ENCODE measurements at regions not wholly inside any gene's neighbourhood (a gene's known extent, or its start where the extent isn't known, plus 50 kb on each side); places are given as distances from the start of the nearest gene placed in this dataset.
A peak's percentile ranks its signal among the peaks of the same experiment; 100 is the strongest.

DNA sequence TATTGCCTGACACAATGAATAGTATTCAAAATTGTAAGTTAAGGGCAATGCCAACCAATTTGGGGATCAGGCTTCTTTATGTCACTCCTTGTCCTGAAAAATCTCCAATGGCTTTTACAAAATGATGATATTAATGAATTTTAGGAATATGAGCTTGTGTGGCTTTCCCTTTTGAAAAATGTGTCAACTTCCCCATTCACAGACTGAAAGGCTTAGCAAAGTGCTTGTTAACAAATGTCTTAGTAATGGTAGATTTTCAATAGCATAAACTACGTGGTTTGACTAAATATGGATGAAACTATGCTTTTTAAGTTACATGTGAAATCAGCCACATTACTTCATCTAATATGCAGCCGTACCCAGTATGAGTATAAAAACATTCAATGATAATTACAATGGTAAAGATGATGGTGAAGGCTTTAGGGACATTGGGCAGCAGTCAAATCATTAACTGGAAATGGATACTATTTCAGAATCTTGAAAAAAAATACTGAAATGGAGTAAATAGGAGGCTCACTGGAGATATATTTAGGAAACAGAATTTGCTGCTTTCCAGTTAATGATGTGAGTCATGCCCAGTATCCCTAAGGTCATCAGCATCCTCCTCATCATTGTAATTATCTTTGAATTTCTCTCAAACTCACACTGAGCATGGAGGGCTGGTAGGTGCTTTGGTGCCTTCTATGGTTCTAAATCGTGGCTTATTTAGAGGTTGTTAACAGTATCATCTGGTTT lies 113.3 kb upstream of the ZNF608 start:
- TF ChIP-seq, protein P1, sequence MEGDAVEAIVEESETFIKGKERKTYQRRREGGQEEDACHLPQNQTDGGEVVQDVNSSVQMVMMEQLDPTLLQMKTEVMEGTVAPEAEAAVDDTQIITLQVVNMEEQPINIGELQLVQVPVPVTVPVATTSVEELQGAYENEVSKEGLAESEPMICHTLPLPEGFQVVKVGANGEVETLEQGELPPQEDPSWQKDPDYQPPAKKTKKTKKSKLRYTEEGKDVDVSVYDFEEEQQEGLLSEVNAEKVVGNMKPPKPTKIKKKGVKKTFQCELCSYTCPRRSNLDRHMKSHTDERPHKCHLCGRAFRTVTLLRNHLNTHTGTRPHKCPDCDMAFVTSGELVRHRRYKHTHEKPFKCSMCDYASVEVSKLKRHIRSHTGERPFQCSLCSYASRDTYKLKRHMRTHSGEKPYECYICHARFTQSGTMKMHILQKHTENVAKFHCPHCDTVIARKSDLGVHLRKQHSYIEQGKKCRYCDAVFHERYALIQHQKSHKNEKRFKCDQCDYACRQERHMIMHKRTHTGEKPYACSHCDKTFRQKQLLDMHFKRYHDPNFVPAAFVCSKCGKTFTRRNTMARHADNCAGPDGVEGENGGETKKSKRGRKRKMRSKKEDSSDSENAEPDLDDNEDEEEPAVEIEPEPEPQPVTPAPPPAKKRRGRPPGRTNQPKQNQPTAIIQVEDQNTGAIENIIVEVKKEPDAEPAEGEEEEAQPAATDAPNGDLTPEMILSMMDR (IDR thresholded peaks at IDR 0.05; ENCODE audit: low read depth, low read length, missing control alignments) = no peak
- H3K4me3 ChIP-seq (replicated peaks; ENCODE audit: low read depth, low read length) = no peak overlapping the region
- no peak for DNase-seq (ENCODE audit: extremely low read depth, low read depth)

DNA sequence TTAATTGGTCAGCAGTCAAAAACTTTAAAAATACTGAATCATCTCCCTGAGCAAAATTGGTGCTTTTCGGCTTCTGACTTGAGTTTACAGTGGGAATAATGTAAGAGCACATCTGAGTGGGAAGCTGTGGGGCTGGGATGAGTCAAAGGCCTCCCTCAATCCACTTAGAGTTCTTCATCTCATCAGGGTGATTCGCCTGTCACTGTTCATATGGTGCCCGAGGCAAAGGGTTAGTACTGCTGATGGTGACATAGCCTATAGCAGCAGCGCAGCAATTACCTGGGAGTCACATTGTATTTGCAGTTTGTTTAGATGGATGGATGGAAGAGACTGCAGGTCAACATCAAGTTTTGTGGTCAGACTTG lies 113.8 kb upstream of the ZNF608 start:
- H3K4me3 ChIP-seq (replicated peaks; ENCODE audit: low read depth, low read length) = no peak overlapping the region
- DNase-seq (ENCODE audit: extremely low read depth, low read depth) = no peak
- TF ChIP-seq, protein P1 (IDR thresholded peaks at IDR 0.05; ENCODE audit: low read depth, low read length, missing control alignments) = no peak

DNA sequence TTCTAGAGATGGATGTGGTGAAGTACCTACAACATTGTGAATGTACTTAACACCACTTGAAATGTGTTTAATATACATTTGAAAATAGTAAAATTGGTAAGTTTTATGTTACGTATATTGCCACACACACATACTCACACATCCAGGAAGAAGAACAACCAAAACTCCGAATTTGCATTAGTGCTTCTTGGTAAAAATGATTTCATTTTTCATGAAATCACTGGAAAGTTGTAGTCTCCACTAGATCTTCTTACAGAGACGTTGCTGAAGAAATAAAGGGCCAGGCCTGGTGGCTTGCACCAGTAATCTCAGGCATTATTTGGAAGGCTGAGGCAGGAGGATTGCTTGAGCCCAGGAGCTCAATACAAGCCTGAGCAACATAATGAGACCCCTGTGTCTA lies 118.6 kb upstream of the ZNF608 start:
- TF ChIP-seq, protein P1 (IDR thresholded peaks at IDR 0.05; ENCODE audit: low read depth, low read length, missing control alignments) = no peak
- H3K4me3 ChIP-seq (replicated peaks; ENCODE audit: low read depth, low read length) = no peak overlapping the region
- no peak for DNase-seq (ENCODE audit: extremely low read depth, low read depth)

DNA sequence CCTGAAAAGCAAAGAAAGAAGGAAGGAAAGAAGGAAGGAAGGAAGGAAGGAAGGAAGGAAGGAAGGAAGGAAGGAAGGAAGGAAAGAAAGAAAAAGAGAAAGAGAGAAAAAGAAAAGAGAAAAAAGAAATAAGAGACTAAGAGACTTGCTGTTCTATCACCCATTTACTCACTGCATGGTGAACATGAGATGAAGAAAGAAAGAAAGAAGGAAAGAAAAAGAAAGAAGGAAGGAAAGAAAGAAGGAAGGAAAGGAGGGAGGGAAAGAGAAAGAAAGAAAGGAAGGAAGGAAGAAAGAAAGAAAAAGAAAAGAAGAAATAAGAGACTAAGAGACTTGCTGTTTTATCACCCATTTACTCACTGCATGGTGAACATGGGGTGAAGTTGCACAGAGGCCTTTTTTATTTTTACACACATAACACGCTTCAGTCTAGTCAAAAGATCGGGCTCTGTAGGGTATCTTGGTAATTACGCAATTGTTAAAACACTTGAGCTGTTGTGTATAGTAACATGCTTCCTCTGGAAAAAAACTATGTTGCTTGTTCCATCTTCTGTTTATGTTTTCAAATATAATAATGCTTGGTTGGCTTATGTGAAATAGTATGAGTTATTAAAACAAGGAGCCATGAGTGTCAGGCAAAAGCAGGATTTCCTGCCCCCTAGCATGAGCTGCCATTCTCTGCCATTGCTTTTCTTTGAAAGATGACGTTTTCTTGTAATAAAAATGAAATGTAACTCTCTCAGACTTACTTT lies 119.3 kb upstream of the ZNF608 start:
- DNase-seq (ENCODE audit: extremely low read depth, low read depth) = no peak
- TF ChIP-seq, protein P1 (IDR thresholded peaks at IDR 0.05; ENCODE audit: low read depth, low read length, missing control alignments) = no peak
- no peak overlapping the region for H3K4me3 ChIP-seq (replicated peaks; ENCODE audit: low read depth, low read length)

DNA sequence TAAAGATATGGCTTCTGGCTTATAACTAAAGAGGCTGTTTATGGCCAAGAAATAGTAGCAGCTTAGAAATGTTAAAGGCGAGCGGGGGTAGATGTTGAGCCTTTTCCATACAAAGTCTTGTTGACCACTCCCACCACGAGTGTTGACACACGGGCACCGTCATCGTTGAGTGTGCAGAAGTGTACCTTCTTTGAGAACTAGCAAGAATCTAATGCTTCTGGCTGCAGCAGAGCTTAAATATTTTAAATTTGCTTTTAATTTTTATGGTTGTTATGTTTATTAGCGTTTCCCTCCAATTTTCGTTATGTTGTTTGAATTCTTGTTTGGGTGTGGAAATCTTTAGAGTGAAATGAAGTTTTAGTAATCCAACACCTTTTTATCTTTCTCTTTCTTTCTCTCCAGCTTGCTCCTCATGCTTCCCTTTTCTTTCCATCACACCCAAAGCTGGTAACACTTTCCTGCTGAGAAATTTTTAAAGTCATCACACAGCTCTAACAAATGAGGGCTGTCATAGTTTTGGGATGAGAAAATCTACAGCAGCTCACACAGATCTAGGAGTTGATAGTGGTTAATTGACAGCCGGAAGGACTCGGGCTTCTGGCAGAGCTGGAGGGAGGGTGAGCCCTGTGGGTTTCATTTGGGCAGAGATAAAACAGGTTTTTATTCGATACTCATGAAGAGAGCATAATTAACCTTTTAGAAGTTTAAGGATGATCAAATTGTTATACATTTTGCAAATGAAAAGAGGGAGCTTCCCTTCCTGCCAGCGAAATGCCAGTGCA lies 120.1 kb upstream of the ZNF608 start:
- TF ChIP-seq, protein P1 (IDR thresholded peaks at IDR 0.05; ENCODE audit: low read depth, low read length, missing control alignments) = no peak
- no peak for DNase-seq (ENCODE audit: extremely low read depth, low read depth)
- no peak overlapping the region for H3K4me3 ChIP-seq (replicated peaks; ENCODE audit: low read depth, low read length)

DNA sequence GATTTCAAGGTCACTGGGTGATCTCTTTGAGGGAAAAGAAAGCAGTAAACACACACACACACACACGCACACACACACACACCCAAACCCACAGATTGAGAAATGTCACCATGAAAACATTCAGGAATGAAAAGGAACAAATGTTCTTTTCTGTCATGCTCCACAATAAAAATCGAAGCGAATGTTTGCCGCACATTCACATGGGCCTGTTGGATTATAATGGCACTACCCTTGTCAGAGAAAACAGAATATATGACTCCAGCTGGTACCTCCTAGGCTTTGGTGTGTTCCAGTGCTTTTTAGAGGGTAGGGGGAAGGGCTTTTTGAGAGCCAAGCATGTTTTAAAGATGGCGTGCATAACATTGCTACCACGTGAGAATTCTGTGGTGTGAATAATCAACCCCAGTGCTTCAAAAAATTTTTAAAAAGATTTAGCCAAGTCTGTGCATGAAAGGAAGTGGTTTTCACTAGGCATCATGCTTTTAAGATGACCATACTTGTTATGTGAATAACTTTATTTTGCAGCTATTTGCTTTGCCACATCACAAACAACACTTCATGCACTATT lies 120.8 kb upstream of the ZNF608 start:
- TF ChIP-seq, protein P1 (IDR thresholded peaks at IDR 0.05; ENCODE audit: low read depth, low read length, missing control alignments) = no peak
- DNase-seq (ENCODE audit: extremely low read depth, low read depth) = peak; percentile 45
- H3K4me3 ChIP-seq (replicated peaks; ENCODE audit: low read depth, low read length) = no peak overlapping the region
